Suprapubic skin (tissue), 4 donors: ENCODE measurements at regions not wholly inside any gene's neighbourhood (a gene's known extent, or its start where the extent isn't known, plus 50 kb on each side); places are given as distances from the start of the nearest gene placed in this dataset.

Experiments used
- POLR2A ChIP-seq, 2 donors: fragments of 450-650 bp; IDR thresholded peaks; one replicate each; pipeline ENCODE4 v1.6.1; 2017; ENCODE audit warnings: antibody characterized with exemption in 2 of 2, mild to moderate bottlenecking in 2 of 2, moderate library complexity in 2 of 2
- POLR2AphosphoS5 ChIP-seq, 3 donors: sonication (generic); formaldehyde crosslinking; IDR thresholded peaks; one replicate each; pipeline ENCODE4 v1.6.1; 2017; ENCODE audit warnings: antibody characterized with exemption in 3 of 3
- TF ChIP-seq, protein P1 (sequence below), 2 donors: fragments of 200-600 bp in 1 of 2; fragments of 450-650 bp in 1 of 2; sonication (generic) in 1 of 2; IDR thresholded peaks; one replicate each; pipeline ENCODE4 v1.5.1; 2016 to 2019; ENCODE audit warnings: antibody characterized with exemption in 2 of 2, mild to moderate bottlenecking in 1 of 2, moderate library complexity in 1 of 2

DNA sequence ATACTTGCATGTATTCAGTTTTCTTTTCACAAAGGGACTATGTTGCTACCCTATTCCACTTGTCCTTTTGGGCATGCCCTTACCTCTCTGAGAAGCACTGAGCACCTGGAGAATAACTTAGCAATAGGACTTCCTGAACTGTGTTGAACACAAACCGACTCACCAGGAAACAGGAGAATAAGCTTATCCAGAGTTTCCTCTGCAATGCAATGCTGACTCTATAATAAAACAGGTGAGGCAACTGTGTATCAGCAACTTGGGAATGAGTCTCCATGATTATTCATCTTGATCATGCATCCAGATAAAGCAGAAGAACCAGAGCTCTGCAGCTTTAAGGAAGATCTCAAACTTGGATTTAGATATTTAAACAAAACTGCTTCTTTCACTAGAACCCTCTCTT lies 806.5 kb downstream of the IGSF11 start:
- TF ChIP-seq, protein P1, sequence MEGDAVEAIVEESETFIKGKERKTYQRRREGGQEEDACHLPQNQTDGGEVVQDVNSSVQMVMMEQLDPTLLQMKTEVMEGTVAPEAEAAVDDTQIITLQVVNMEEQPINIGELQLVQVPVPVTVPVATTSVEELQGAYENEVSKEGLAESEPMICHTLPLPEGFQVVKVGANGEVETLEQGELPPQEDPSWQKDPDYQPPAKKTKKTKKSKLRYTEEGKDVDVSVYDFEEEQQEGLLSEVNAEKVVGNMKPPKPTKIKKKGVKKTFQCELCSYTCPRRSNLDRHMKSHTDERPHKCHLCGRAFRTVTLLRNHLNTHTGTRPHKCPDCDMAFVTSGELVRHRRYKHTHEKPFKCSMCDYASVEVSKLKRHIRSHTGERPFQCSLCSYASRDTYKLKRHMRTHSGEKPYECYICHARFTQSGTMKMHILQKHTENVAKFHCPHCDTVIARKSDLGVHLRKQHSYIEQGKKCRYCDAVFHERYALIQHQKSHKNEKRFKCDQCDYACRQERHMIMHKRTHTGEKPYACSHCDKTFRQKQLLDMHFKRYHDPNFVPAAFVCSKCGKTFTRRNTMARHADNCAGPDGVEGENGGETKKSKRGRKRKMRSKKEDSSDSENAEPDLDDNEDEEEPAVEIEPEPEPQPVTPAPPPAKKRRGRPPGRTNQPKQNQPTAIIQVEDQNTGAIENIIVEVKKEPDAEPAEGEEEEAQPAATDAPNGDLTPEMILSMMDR (IDR thresholded peaks at IDR 0.05): no peak
- TF ChIP-seq POLR2A (IDR thresholded peaks at IDR 0.05) (no peak), POLR2AphosphoS5 (IDR thresholded peaks at IDR 0.05) (no peak)
